Neural crest cell (in vitro differentiated cells): ENCODE measurements at regions not wholly inside any gene's neighbourhood (a gene's known extent, or its start where the extent isn't known, plus 50 kb on each side); places are given as distances from the start of the nearest gene placed in this dataset.

Experiments
- DNase-seq: peaks from one replicate; pipeline ENCODE4 v3.0.0; 2021; ENCODE audit warnings: low read depth, mixed read lengths, low spot score
- H3K27ac Mint-ChIP-seq: one replicate; pipeline ENCODE4 v1.8.0; 2021; ENCODE audit warnings: mild to moderate bottlenecking, mixed read lengths; ENCODE audit not compliant: unreplicated experiment
- H3K27me3 Mint-ChIP-seq: 2 replicates; pipeline ENCODE4 v1.8.0; 2021; ENCODE audit warnings: low read depth, mild to moderate bottlenecking, mixed read lengths
- H3K36me3 Mint-ChIP-seq: 2 replicates; pipeline ENCODE4 v1.8.0; 2021; ENCODE audit warnings: low read depth, mild to moderate bottlenecking, mixed read lengths
- H3K4me1 Mint-ChIP-seq: 2 replicates; pipeline ENCODE4 v1.8.0; 2021; ENCODE audit warnings: mixed read lengths
- H3K4me3 Mint-ChIP-seq: one replicate; pipeline ENCODE4 v1.8.0; 2021; ENCODE audit warnings: mild to moderate bottlenecking, mixed read lengths
- H3K9me3 Mint-ChIP-seq: 2 replicates; pipeline ENCODE4 v1.8.0; 2021; ENCODE audit warnings: mixed read lengths
- TF ChIP-seq, protein P1 (sequence below): fragments of 200-600 bp; sonication (generic); conservative IDR thresholded peaks from 2 replicates; pipeline ENCODE4 v1.5.0; 2021; ENCODE audit warnings: antibody characterized with exemption, mild to moderate bottlenecking

DNA sequence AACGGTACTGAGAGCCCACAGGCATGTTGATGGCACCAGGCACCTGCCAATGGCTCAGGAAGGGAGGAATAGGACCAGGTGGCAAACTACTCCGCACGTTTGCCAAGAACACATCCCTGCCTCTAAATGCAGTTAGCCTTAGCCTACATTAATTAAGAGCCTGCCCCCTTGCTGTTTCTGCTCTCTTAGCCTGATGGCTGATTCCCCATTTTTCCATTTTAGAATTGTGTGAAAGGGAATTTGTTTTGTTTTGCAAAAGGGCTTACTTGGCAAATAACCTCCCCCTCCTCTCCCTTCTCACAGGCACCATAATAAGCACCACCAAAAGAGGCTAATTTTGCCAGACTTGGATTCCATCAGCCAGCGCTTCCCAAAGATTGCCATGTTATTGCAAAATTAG lies 1203.2 kb downstream of the SORCS3 start:
- TF ChIP-seq, protein P1, sequence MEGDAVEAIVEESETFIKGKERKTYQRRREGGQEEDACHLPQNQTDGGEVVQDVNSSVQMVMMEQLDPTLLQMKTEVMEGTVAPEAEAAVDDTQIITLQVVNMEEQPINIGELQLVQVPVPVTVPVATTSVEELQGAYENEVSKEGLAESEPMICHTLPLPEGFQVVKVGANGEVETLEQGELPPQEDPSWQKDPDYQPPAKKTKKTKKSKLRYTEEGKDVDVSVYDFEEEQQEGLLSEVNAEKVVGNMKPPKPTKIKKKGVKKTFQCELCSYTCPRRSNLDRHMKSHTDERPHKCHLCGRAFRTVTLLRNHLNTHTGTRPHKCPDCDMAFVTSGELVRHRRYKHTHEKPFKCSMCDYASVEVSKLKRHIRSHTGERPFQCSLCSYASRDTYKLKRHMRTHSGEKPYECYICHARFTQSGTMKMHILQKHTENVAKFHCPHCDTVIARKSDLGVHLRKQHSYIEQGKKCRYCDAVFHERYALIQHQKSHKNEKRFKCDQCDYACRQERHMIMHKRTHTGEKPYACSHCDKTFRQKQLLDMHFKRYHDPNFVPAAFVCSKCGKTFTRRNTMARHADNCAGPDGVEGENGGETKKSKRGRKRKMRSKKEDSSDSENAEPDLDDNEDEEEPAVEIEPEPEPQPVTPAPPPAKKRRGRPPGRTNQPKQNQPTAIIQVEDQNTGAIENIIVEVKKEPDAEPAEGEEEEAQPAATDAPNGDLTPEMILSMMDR: no peak
- Mint-ChIP-seq H3K27me3 (no peaks in the 10 kb centered on the region), H3K36me3 (no peaks in the 10 kb centered on the region), H3K4me3 (no peak overlapping the region), H3K27ac (peak overlapping the region; percentile 13), H3K4me1 (peaks cover 48% of the 10 kb centered on the region), H3K9me3 (peaks cover 3% of the 10 kb centered on the region)
- no peak for DNase-seq

DNA sequence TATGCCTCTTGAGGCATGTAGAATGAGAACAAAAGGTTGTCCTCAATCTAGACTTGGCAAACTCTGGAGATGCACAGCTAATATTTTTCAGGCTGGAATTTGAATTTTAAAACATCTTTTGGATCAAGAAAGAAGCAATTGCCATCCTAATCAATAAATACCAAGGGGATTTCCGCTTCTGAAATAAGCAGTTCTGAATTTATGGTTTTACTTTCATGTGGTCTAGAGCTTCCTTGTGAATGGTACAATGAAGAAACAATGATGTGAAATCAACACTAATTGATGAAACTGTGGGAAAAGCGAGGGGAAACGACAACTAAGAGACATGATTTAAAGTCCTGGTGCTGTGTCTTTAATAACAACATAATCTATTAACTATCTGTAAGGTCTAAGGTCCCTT lies 1202.7 kb downstream of the SORCS3 start:
- no peak for DNase-seq
- H3K36me3 Mint-ChIP-seq: no peaks in the 10 kb centered on the region
- no peak overlapping the region for H3K4me3 Mint-ChIP-seq
- TF ChIP-seq, protein P1: no peak
- H3K27me3 Mint-ChIP-seq: no peaks in the 10 kb centered on the region
- peak overlapping the region; percentile 13 for H3K27ac Mint-ChIP-seq
- peaks cover 48% of the 10 kb centered on the region for H3K4me1 Mint-ChIP-seq
- H3K9me3 Mint-ChIP-seq: peaks cover 3% of the 10 kb centered on the region

DNA sequence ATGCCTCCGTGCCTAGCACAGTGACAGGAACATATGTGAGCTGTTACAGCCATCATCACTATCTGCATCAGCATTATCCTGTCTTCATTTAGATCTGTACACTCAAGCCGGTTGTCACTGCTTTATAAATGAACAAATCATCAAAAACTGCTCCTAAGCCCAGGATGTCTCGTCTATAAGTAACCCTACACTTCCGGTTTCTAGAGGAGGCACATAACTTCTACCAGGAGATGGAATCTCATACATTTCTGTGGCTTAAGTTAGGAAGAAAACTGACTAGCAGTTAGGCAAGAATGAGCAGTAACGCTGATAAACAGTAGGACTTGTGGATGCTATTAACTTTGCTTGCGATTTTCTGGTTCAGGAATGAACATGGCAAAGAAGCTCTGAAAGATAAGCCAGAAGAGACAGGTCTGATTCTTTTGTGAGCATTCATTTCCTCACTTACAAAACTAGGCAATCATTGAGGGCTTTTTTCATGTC lies 1199.2 kb downstream of the SORCS3 start:
- DNase-seq: no peak
- H3K27ac Mint-ChIP-seq: no peak overlapping the region
- TF ChIP-seq, protein P1: no peak
- no peak overlapping the region for H3K4me3 Mint-ChIP-seq
- H3K9me3 Mint-ChIP-seq: no peaks in the 10 kb centered on the region
- H3K27me3 Mint-ChIP-seq: no peaks in the 10 kb centered on the region
- no peaks in the 10 kb centered on the region for H3K36me3 Mint-ChIP-seq
- H3K4me1 Mint-ChIP-seq: peaks cover 57% of the 10 kb centered on the region

DNA sequence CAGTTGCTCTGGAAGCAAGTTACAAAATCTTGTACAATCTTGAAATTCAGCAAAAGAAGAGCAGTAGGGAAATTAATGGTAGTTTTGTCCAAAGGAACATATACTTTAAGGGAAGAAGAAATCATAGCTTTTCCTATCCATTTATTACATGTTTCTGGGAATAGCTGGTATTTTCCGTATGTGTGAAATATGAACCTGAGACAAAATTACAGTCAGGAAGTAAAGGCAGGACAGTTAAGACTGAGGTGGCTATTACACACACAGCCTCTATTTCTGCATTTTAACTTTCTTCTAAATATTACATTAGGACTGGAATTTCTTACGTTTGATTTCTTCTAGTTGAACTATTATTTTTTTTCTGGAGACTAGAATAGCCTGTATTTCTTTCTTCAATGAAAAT lies 1197.3 kb downstream of the SORCS3 start:
- TF ChIP-seq, protein P1: no peak
- no peak for DNase-seq
- no peak overlapping the region for H3K27ac Mint-ChIP-seq
- no peaks in the 10 kb centered on the region for H3K27me3 Mint-ChIP-seq
- H3K4me1 Mint-ChIP-seq: peaks cover 39% of the 10 kb centered on the region
- no peaks in the 10 kb centered on the region for H3K36me3 Mint-ChIP-seq
- H3K9me3 Mint-ChIP-seq: no peaks in the 10 kb centered on the region
- peak overlapping the region; percentile 67 for H3K4me3 Mint-ChIP-seq

DNA sequence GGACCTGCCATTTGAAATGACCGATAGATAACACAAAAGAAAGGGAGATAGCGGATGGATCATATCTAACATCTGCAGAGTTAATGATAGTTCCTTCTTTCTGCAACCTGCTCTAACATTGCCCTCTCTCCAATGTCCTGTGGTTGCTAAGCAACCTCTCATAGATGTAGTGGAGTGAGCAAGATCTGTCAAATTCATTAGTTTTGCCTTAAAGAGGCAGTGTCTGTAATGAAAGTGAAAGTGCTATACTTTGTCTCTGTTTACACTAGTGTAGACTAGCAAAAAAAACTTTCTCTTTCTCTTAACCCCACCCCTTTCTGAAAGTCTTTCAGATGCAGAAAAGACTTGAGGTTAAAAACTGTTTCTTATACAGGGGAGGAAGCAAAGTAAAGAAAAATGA lies 1196.9 kb downstream of the SORCS3 start:
- Mint-ChIP-seq H3K27ac (peak overlapping the region; percentile 23), H3K27me3 (no peaks in the 10 kb centered on the region), H3K4me1 (peaks cover 37% of the 10 kb centered on the region), H3K4me3 (peak overlapping the region; percentile 67), H3K9me3 (peaks cover under 1% of the 10 kb centered on the region), H3K36me3 (no peaks in the 10 kb centered on the region)
- TF ChIP-seq, protein P1: no peak
- DNase-seq: no peak
